Astrocyte (in vitro differentiated cells and primary cell): ENCODE measurements at regions not wholly inside any gene's neighbourhood (a gene's known extent, or its start where the extent isn't known, plus 50 kb on each side); places are given as distances from the start of the nearest gene placed in this dataset.

Experiments used
- DNase-seq: peaks from one replicate; pipeline ENCODE4 v3.0.0-alpha.2; 2010; ENCODE audit warnings: low read depth
- FAIRE-seq: peaks from 2 replicates; lab custom pipeline; 2011; peaks lifted over from hg19 to GRCh38; lab: Jason Lieb, UNC
- H2AFZ ChIP-seq: 2 replicates; pipeline ENCODE4 v1.6.0; 2012; ENCODE audit warnings: low read depth, low read length, inconsistent platforms
- H3K27ac ChIP-seq: 2 replicates; pipeline ENCODE4 v1.5.1; 2011; ENCODE audit warnings: low read depth, low read length, inconsistent platforms
- H3K27me3 ChIP-seq: 2 replicates; pipeline ENCODE4 v1.6.0; 2011; ENCODE audit warnings: low read length, inconsistent platforms; ENCODE audit not compliant: insufficient read depth
- H3K36me3 ChIP-seq: 2 replicates; pipeline ENCODE4 v1.5.1; 2011; ENCODE audit warnings: low read length, inconsistent platforms; ENCODE audit not compliant: insufficient read depth
- H3K4me1 ChIP-seq: 2 replicates; pipeline ENCODE4 v1.5.1; 2011; ENCODE audit warnings: low read length, inconsistent platforms; ENCODE audit not compliant: insufficient read depth
- H3K4me2 ChIP-seq: 2 replicates; pipeline ENCODE4 v1.6.0; 2012; ENCODE audit warnings: low read length, inconsistent platforms
- H3K4me3 ChIP-seq: 2 replicates; pipeline ENCODE4 v1.5.1; 2011; ENCODE audit warnings: low read depth, mild to moderate bottlenecking, low read length, inconsistent platforms; ENCODE audit not compliant: insufficient read depth
- H3K79me2 ChIP-seq: 2 replicates; pipeline ENCODE4 v1.6.0; 2012; ENCODE audit warnings: mild to moderate bottlenecking, low read length, inconsistent platforms; ENCODE audit not compliant: insufficient read depth
- H3K9ac ChIP-seq: 2 replicates; pipeline ENCODE4 v1.6.0; 2012; ENCODE audit warnings: mild to moderate bottlenecking, low read length, inconsistent platforms
- H3K9me3 ChIP-seq: 2 replicates; pipeline ENCODE4 v1.5.1; 2012; ENCODE audit warnings: low read depth, mild to moderate bottlenecking, low read length, inconsistent platforms; ENCODE audit not compliant: insufficient read depth
- H4K20me1 ChIP-seq: 2 replicates; pipeline ENCODE4 v1.6.0; 2012; ENCODE audit warnings: low read length, inconsistent platforms; ENCODE audit not compliant: insufficient read depth
- H3K27ac Mint-ChIP-seq: one replicate; pipeline ENCODE4 v1.8.0; 2021; ENCODE audit warnings: mild to moderate bottlenecking, mixed read lengths; ENCODE audit not compliant: unreplicated experiment
- H3K27me3 Mint-ChIP-seq: one replicate; pipeline ENCODE4 v1.8.0; 2021; ENCODE audit warnings: low read depth, mixed read lengths; ENCODE audit not compliant: unreplicated experiment
- H3K36me3 Mint-ChIP-seq: one replicate; pipeline ENCODE4 v1.8.0; 2021; ENCODE audit warnings: low read depth, mixed read lengths; ENCODE audit not compliant: unreplicated experiment
- H3K4me1 Mint-ChIP-seq: one replicate; pipeline ENCODE4 v1.8.0; 2021; ENCODE audit warnings: low read depth, mixed read lengths; ENCODE audit not compliant: unreplicated experiment
- H3K4me3 Mint-ChIP-seq: one replicate; pipeline ENCODE4 v1.8.0; 2021; ENCODE audit warnings: mild to moderate bottlenecking, moderate library complexity, mixed read lengths; ENCODE audit not compliant: unreplicated experiment
- H3K9me3 Mint-ChIP-seq: one replicate; pipeline ENCODE4 v1.8.0; 2021; ENCODE audit warnings: mild to moderate bottlenecking, mixed read lengths; ENCODE audit not compliant: unreplicated experiment
- CTCF ChIP-seq: IDR thresholded peaks from 2 replicates; pipeline ENCODE4 v1.5.1; 2011; ENCODE audit warnings: low read depth, mild to moderate bottlenecking, inconsistent platforms, low read length, moderate library complexity; ENCODE audit not compliant: insufficient read depth
- EZH2 ChIP-seq: IDR thresholded peaks from 2 replicates; pipeline ENCODE4 v1.6.1; 2012; ENCODE audit warnings: mild to moderate bottlenecking, low read length, inconsistent platforms; ENCODE audit not compliant: insufficient read depth

- Histone ChIP-seq H3K4me2 (no peak overlapping the region), H3K9ac (no peak overlapping the region), H3K27ac (no peak overlapping the region), H3K9me3 (no peaks in the 10 kb centered on the region), H2AFZ (no peak overlapping the region), H3K4me3 (no peak overlapping the region), H3K79me2 (no peaks in the 10 kb centered on the region), H3K4me1 (no peaks in the 10 kb centered on the region), H3K36me3 (no peaks in the 10 kb centered on the region), H4K20me1 (no peaks in the 10 kb centered on the region), H3K27me3 (no peaks in the 10 kb centered on the region)
- DNase-seq (no peak), FAIRE-seq (no peak)
- H3K36me3 Mint-ChIP-seq, result no peaks in the 10 kb centered on the region
- H3K4me1 Mint-ChIP-seq, result no peaks in the 10 kb centered on the region
- no peaks in the 10 kb centered on the region for H3K9me3 Mint-ChIP-seq
- H3K27ac Mint-ChIP-seq, result no peak overlapping the region
- TF ChIP-seq EZH2 (no peak), CTCF (no peak)
- H3K4me3 Mint-ChIP-seq, result no peak overlapping the region
- H3K27me3 Mint-ChIP-seq, result no peaks in the 10 kb centered on the region
Measured at GRCh38 chr5:162444129-162444762, 376.7 kb downstream of the GABRG2 start.

GRCh38 chr5:162456086-162456485 is 388.5 kb downstream of the GABRG2 start:
- no peaks in the 10 kb centered on the region for H3K36me3 ChIP-seq
- H3K9me3 ChIP-seq, result peaks cover 5% of the 10 kb centered on the region
- no peak overlapping the region for H3K27ac ChIP-seq
- Mint-ChIP-seq H3K4me1 (no peaks in the 10 kb centered on the region), H3K36me3 (no peaks in the 10 kb centered on the region), H3K9me3 (peaks cover 9% of the 10 kb centered on the region), H3K27ac (no peak overlapping the region), H3K4me3 (no peak overlapping the region), H3K27me3 (no peaks in the 10 kb centered on the region)
- no peaks in the 10 kb centered on the region for H3K27me3 ChIP-seq
- no peak overlapping the region for H3K9ac ChIP-seq
- no peak overlapping the region for H3K4me2 ChIP-seq
- DNase-seq (no peak), FAIRE-seq (no peak)
- TF ChIP-seq CTCF (no peak), EZH2 (no peak)
- no peak overlapping the region for H2AFZ ChIP-seq
- no peak overlapping the region for H3K4me3 ChIP-seq
- no peaks in the 10 kb centered on the region for H4K20me1 ChIP-seq
- H3K4me1 ChIP-seq, result no peaks in the 10 kb centered on the region
- no peaks in the 10 kb centered on the region for H3K79me2 ChIP-seq

DNA sequence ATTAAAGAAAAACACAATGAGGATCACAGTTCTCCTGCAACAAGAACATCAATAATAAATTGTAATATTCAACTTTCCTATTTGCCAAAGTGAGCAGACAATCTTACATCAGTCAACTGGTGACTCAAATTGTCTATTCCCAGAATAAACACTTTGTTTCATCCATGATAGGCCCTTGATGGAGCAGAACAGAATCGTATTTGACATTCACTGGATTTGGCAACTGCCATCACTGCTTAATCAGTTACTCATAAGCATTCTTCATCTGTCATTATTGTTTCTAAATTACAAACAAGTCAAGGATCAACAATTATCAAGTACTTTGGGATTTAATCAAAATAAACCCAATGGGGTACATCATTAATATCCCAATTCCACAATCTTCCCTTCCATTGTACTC is 398.4 kb downstream of the GABRG2 start:
- H3K9ac ChIP-seq, result no peak overlapping the region
- Mint-ChIP-seq H3K4me3 (no peak overlapping the region), H3K4me1 (no peaks in the 10 kb centered on the region), H3K36me3 (no peaks in the 10 kb centered on the region), H3K9me3 (no peaks in the 10 kb centered on the region), H3K27ac (no peak overlapping the region), H3K27me3 (no peaks in the 10 kb centered on the region)
- no peaks in the 10 kb centered on the region for H4K20me1 ChIP-seq
- no peak for FAIRE-seq
- H2AFZ ChIP-seq, result no peak overlapping the region
- H3K4me1 ChIP-seq, result no peaks in the 10 kb centered on the region
- H3K27me3 ChIP-seq, result no peaks in the 10 kb centered on the region
- H3K4me2 ChIP-seq, result no peak overlapping the region
- H3K9me3 ChIP-seq, result peaks cover 3% of the 10 kb centered on the region
- DNase-seq, result no peak
- H3K27ac ChIP-seq, result no peak overlapping the region
- no peak overlapping the region for H3K4me3 ChIP-seq
- no peaks in the 10 kb centered on the region for H3K79me2 ChIP-seq
- H3K36me3 ChIP-seq, result no peaks in the 10 kb centered on the region
- TF ChIP-seq CTCF (no peak), EZH2 (no peak)
